Effector memory CD8-positive, alpha-beta T cell (primary cell): ENCODE measurements at regions not wholly inside any gene's neighbourhood (a gene's known extent, or its start where the extent isn't known, plus 50 kb on each side); places are given as distances from the start of the nearest gene placed in this dataset.

Experiments
- ATAC-seq: fragments of 150-1000 bp; cut with Tn5 transposase; replicated peaks from 2 replicates; pipeline ENCODE4 v1.10.0; 2021; ENCODE audit warnings: mild to moderate bottlenecking, moderate library complexity
- DNase-seq, 3 experiments: peaks; one replicate each; pipeline ENCODE4 v3.0.0; 2021
- H3K27ac Mint-ChIP-seq, 2 donors: one replicate each; pipeline ENCODE4 v1.8.0; 2022; ENCODE audit warnings: mild to moderate bottlenecking in 2 of 2, mixed read lengths in 2 of 2, moderate library complexity in 2 of 2
- H3K27me3 Mint-ChIP-seq, 2 donors: one replicate each; pipeline ENCODE4 v1.8.0; 2022; ENCODE audit warnings: mixed read lengths in 2 of 2
- H3K36me3 Mint-ChIP-seq: one replicate; pipeline ENCODE4 v1.8.0; 2022; ENCODE audit warnings: mild to moderate bottlenecking, moderate library complexity, mixed read lengths; ENCODE audit not compliant: insufficient read depth
- H3K4me1 Mint-ChIP-seq, 2 donors: one replicate each; pipeline ENCODE4 v1.8.0; 2022; ENCODE audit warnings: low read depth in 2 of 2, mixed read lengths in 2 of 2
- H3K4me3 Mint-ChIP-seq, 2 donors: one replicate each; pipeline ENCODE4 v1.8.0; 2022; ENCODE audit warnings: mild to moderate bottlenecking in 2 of 2, mixed read lengths in 2 of 2, moderate library complexity in 2 of 2
- H3K9me3 Mint-ChIP-seq, 2 donors: one replicate each; pipeline ENCODE4 v1.8.0; 2022; ENCODE audit warnings: mixed read lengths in 2 of 2

DNA sequence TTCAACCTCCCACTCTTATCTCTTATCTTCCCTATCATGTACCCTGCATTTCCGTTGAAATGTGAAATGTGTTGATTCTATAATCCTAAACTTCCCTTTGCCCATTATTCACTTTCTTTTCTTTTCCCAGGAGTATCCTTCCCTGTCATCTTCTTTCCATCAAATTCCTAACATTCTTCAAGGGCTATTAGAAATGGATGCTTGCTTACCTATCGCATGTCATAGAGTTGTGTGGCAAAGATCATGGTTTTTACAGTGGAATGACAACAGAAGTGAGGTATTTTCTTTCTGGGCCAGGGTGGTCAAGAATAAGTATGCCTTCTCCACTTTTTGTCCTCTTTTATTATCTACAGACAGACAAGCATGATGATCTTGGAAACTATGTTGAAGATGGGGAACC is 124.4 kb upstream of the SLC5A12 start:
- no peaks in the 10 kb centered on the region for H3K27me3 Mint-ChIP-seq
- no peaks in the 10 kb centered on the region for H3K4me1 Mint-ChIP-seq
- H3K9me3 Mint-ChIP-seq: peaks cover under 1 to 11% of the 10 kb centered on the region in 2 donors
- ATAC-seq (no peak), DNase-seq (no peak)
- no peaks in the 10 kb centered on the region for H3K36me3 Mint-ChIP-seq
- H3K27ac Mint-ChIP-seq: no peak overlapping the region
- no peak overlapping the region for H3K4me3 Mint-ChIP-seq

GRCh38 chr11:26847459-26847858 is 125.6 kb upstream of the SLC5A12 start:
- Mint-ChIP-seq H3K4me3 (no peak overlapping the region), H3K4me1 (no peaks in the 10 kb centered on the region), H3K27me3 (no peaks in the 10 kb centered on the region), H3K36me3 (no peaks in the 10 kb centered on the region), H3K27ac (no peak overlapping the region), H3K9me3 (peaks cover 0 to 17% of the 10 kb centered on the region in 2 donors)
- DNase-seq (no peak), ATAC-seq (no peak)

DNA sequence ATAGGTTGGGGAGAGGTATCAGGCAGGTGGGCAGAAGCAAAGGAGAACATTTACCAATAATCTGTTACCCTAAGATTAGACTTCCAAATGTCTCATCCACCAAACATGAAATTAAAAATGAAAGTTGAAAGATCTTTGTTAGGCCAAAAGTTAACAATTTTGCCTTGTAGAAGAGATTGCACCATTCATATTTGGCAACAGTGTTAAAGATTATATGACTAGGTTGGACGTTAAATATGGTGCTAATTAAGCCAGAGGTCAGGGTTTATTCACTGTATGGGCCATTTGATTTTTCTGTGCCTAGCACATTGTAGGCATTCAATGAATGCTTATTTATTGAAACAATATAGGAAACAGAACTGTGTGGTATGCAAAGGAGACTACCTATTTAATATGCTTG is 126.1 kb upstream of the SLC5A12 start:
- DNase-seq (no peak), ATAC-seq (no peak)
- Mint-ChIP-seq H3K27ac (no peak overlapping the region), H3K4me3 (no peak overlapping the region), H3K36me3 (no peaks in the 10 kb centered on the region), H3K4me1 (no peaks in the 10 kb centered on the region), H3K9me3 (peaks cover 0 to 17% of the 10 kb centered on the region in 2 donors), H3K27me3 (no peaks in the 10 kb centered on the region)

DNA sequence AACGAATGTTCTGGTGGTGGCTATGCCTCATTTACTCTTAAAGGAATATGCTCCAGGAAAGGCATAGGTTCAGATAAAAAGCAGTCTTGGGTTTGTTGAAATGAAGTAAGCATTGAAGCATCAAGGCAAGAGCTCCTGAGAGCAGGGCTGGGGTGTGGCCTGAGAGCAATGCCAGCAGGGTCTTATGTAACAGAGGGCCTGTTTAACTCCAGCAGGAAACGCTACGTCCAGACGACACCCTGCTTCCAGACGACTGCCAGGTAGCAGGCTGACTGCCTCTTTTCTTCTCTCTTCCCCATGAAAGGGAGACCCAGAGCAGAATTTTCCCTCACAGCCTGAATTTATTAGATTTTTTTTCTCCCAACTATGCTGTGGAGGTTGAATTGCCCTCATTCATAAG is 127.2 kb upstream of the SLC5A12 start:
- no peak for DNase-seq
- Mint-ChIP-seq H3K36me3 (no peaks in the 10 kb centered on the region), H3K27ac (no peak overlapping the region)

GRCh38 chr11:26851291-26851690 is 129.4 kb upstream of the SLC5A12 start:
- DNase-seq (no peak), ATAC-seq (no peak)
- Mint-ChIP-seq H3K4me1 (no peaks in the 10 kb centered on the region), H3K27ac (no peak overlapping the region), H3K4me3 (no peak overlapping the region), H3K9me3 (peaks cover 0 to 11% of the 10 kb centered on the region in 2 donors), H3K27me3 (no peaks in the 10 kb centered on the region), H3K36me3 (no peaks in the 10 kb centered on the region)

More for the DNA sequence above, 127.2 kb upstream of the SLC5A12 start:
- Mint-ChIP-seq H3K27me3 (no peaks in the 10 kb centered on the region), H3K4me1 (no peaks in the 10 kb centered on the region), H3K9me3 (peaks cover 0 to 14% of the 10 kb centered on the region in 2 donors), H3K4me3 (no peak overlapping the region)
- ATAC-seq: no peak

DNA sequence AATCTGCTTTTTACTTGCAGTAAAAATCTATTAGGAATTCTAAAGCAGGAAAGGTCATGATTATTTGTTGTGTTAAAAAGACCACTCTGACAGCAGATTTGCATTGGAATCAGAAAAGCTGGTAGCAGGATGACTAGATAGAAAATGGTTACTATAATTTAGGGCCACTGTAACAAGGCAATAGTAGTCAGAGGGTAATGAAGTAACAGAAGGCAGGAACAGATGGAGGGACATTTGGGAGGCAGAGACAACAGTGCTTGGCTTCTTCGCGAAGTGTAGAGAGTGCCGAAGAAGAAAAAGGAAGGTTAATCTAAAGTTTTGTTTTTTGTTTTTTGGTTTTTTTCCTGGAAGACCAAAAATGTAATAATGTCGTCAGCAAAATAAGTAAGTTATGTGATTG is 129.8 kb upstream of the SLC5A12 start:
- H3K9me3 Mint-ChIP-seq: peaks cover 0 to 10% of the 10 kb centered on the region in 2 donors
- H3K36me3 Mint-ChIP-seq: no peaks in the 10 kb centered on the region

GRCh38 chr11:26858098-26858497 is 135.8 kb upstream of the FIBIN start:
- DNase-seq: no peak
- no peaks in the 10 kb centered on the region for H3K36me3 Mint-ChIP-seq
- ATAC-seq: no peak
- no peaks in the 10 kb centered on the region for H3K9me3 Mint-ChIP-seq
- no peak overlapping the region for H3K4me3 Mint-ChIP-seq
- H3K4me1 Mint-ChIP-seq: no peaks in the 10 kb centered on the region
- H3K27ac Mint-ChIP-seq: no peak overlapping the region
- H3K27me3 Mint-ChIP-seq: no peaks in the 10 kb centered on the region

More for the DNA sequence above, 129.8 kb upstream of the SLC5A12 start:
- ATAC-seq (no peak), DNase-seq (no peak)
- H3K27ac Mint-ChIP-seq: no peak overlapping the region
- no peaks in the 10 kb centered on the region for H3K4me1 Mint-ChIP-seq
- no peaks in the 10 kb centered on the region for H3K27me3 Mint-ChIP-seq
- no peak overlapping the region for H3K4me3 Mint-ChIP-seq

DNA sequence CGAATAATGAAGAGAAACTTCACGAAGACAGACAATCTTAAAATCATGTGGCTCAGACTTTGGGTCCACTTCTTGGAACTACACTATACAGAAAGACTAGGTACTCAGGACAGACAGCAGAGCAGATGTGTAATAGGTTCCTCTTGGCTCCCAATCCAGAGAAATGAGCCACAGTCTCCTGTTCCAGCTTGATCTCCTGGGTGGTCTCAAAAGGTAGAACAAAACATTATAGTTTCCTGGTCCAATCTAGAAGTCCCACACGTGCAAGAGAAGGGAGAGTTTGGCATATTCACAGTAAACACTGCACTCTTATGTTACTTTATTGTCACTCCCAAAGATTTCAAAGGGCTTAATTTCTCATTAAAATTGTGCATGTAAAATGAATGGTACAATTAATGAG is 134.5 kb upstream of the FIBIN start:
- Mint-ChIP-seq H3K4me3 (no peak overlapping the region), H3K4me1 (no peaks in the 10 kb centered on the region), H3K27ac (no peak overlapping the region), H3K36me3 (no peaks in the 10 kb centered on the region), H3K9me3 (no peaks in the 10 kb centered on the region), H3K27me3 (no peaks in the 10 kb centered on the region)
- ATAC-seq: no peak
- DNase-seq: no peak

DNA sequence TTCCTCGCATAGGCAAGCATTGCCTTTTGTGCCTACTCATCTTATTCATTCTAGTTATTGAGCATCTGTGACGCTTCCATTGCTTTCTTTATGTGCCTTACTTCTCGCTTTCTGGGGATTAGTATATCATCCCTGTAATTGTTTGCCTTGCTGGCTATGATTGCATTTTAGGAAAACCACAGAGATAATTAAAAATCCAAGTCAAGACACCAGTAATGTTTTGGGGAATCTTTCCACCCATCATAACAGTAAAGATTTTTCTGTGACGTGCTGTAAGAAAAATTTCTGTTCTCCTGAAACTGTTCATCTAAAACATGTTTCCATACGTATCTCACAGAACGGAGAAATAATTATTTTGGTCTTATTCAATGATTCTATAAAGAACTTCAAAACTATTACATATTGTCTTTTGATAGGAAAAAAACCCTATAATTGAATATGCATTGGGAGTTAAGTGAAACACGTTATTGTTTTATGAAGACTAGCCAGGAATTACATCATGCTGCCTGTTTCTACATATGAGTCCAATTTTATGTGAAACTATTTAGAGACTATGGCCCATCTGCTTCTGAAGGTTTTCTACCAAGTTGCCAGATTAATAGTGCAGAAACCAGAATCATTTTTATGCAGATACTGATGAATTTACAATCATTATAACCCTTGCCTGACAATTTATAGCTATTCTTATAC is 133.7 kb upstream of the FIBIN start:
- H3K27ac Mint-ChIP-seq: no peak overlapping the region
- DNase-seq (no peak), ATAC-seq (no peak)
- H3K4me3 Mint-ChIP-seq: no peak overlapping the region
- H3K4me1 Mint-ChIP-seq: no peaks in the 10 kb centered on the region
- H3K36me3 Mint-ChIP-seq: no peaks in the 10 kb centered on the region
- H3K27me3 Mint-ChIP-seq: no peaks in the 10 kb centered on the region
- H3K9me3 Mint-ChIP-seq: no peaks in the 10 kb centered on the region

DNA sequence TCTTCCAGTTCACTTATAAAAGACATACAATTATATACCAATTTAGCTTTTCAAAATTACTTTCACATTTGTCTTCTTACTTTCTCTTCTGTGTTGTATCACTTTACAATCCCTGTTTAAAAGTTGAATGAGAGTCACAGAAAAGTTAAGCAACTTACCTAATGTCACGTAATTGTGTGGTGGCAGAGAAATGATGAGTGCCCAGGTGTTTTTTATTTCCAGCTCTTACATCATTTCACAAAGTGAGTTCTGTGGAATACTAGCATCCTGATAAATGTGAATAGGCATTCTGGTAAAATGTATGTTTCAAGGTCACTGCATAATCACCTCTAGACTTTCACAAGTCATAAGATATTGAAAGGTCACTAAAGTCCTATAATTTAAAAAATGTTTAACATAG is 133.0 kb upstream of the FIBIN start:
- no peaks in the 10 kb centered on the region for H3K9me3 Mint-ChIP-seq
- ATAC-seq (no peak), DNase-seq (no peak)
- H3K27me3 Mint-ChIP-seq: no peaks in the 10 kb centered on the region
- H3K4me1 Mint-ChIP-seq: no peaks in the 10 kb centered on the region
- no peaks in the 10 kb centered on the region for H3K36me3 Mint-ChIP-seq
- H3K27ac Mint-ChIP-seq: no peak overlapping the region
- no peak overlapping the region for H3K4me3 Mint-ChIP-seq

DNA sequence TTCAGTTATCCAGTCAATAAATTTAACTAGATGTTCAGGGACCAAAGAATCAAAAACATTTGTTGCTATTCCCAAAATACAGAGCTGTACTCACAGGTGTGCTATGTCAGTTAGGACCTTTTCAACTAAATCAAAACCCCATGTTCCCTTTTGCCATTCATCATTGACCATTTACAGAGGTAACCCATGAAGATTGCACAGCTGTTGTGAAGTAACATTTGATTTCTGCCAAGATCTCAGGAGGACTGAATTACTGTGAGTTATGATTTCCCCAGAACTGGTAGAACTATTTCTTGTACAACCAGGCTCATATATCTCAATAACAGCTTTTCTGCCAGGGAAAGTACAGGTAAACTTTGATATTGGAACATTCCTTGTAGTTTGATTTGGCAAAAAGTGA is 131.1 kb upstream of the FIBIN start:
- no peak for ATAC-seq
- no peak overlapping the region for H3K4me3 Mint-ChIP-seq
- no peaks in the 10 kb centered on the region for H3K36me3 Mint-ChIP-seq
- no peak for DNase-seq
- no peak overlapping the region for H3K27ac Mint-ChIP-seq
- peaks cover 0 to 2% of the 10 kb centered on the region in 2 donors for H3K9me3 Mint-ChIP-seq
- H3K4me1 Mint-ChIP-seq: no peaks in the 10 kb centered on the region
- no peaks in the 10 kb centered on the region for H3K27me3 Mint-ChIP-seq

GRCh38 chr11:26865703-26866102 is 128.2 kb upstream of the FIBIN start:
- no peak overlapping the region for H3K4me3 Mint-ChIP-seq
- no peak overlapping the region for H3K27ac Mint-ChIP-seq
- DNase-seq (no peak), ATAC-seq (no peak)
- H3K27me3 Mint-ChIP-seq: no peaks in the 10 kb centered on the region
- peaks cover 2 to 5% of the 10 kb centered on the region in 2 donors for H3K9me3 Mint-ChIP-seq
- H3K36me3 Mint-ChIP-seq: no peaks in the 10 kb centered on the region
- no peaks in the 10 kb centered on the region for H3K4me1 Mint-ChIP-seq

GRCh38 chr11:26867286-26867685 is 126.6 kb upstream of the FIBIN start:
- Mint-ChIP-seq H3K4me1 (no peaks in the 10 kb centered on the region), H3K27me3 (no peaks in the 10 kb centered on the region), H3K27ac (no peak overlapping the region), H3K4me3 (no peak overlapping the region), H3K9me3 (peaks cover 2 to 5% of the 10 kb centered on the region in 2 donors), H3K36me3 (no peaks in the 10 kb centered on the region)
- ATAC-seq (no peak), DNase-seq (no peak)

DNA sequence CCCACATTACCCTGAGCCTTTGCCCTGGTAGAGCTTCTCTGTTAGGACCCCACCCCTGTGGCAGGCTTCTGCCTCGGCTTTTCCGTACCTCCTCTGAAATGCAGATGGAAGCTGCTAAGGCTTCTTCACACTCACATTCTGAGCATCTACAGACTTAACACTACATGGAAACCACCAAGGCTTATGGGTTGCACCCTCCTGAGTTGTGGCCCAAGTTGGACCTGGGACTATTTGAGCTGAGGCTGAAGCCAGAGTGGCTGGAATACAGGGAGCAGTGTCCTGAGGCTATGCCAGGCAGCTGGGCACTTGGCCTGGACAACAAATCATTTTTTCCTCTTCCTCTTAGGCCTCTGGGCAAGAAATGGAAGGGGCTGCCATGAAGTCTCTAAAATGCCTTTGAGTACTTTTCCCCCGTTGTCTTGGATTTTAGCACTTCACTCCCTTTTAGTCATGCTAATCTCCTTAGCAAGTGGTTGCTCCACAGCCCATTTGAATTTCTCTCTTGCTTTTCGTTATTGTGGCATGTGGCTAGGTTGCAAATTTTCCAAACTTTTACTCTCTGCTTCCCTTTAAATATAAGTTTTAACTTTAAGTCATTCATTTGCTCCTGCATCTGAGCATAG is 114.8 kb upstream of the FIBIN start:
- Mint-ChIP-seq H3K27me3 (no peaks in the 10 kb centered on the region), H3K4me1 (no peaks in the 10 kb centered on the region), H3K36me3 (no peaks in the 10 kb centered on the region), H3K4me3 (no peak overlapping the region), H3K9me3 (peaks cover 10 to 28% of the 10 kb centered on the region in 2 donors), H3K27ac (no peak overlapping the region)
- no peak for DNase-seq
- ATAC-seq: no peak
